BLaER1 (cell line): ENCODE measurements at regions not wholly inside any gene's neighbourhood (a gene's known extent, or its start where the extent isn't known, plus 50 kb on each side); places are given as distances from the start of the nearest gene placed in this dataset.

ENCODE experiments used
- H3K27ac ChIP-seq: shearing (Covaris generic); formaldehyde crosslinking; 2 replicates; pipeline ENCODE4 v1.8.1; 2022
- H3K27me3 ChIP-seq: shearing (Covaris generic); formaldehyde crosslinking; 2 replicates; pipeline ENCODE4 v1.8.1; 2022
- H3K36me3 ChIP-seq: shearing (Covaris generic); formaldehyde crosslinking; 2 replicates; pipeline ENCODE4 v1.8.1; 2022
- H3K4me1 ChIP-seq: shearing (Covaris generic); formaldehyde crosslinking; 2 replicates; pipeline ENCODE4 v1.8.1; 2022
- H3K4me2 ChIP-seq: shearing (Covaris generic); formaldehyde crosslinking; 2 replicates; pipeline ENCODE4 v1.8.1; 2022
- H3K4me3 ChIP-seq: shearing (Covaris generic); formaldehyde crosslinking; 2 replicates; pipeline ENCODE4 v1.8.1; 2022
- H3K9ac ChIP-seq: shearing (Covaris generic); formaldehyde crosslinking; 2 replicates; pipeline ENCODE4 v1.8.1; 2022
- H3K9me3 ChIP-seq: shearing (Covaris generic); formaldehyde crosslinking; 2 replicates; pipeline ENCODE4 v1.8.1; 2022
- H4K20me1 ChIP-seq: shearing (Covaris generic); formaldehyde crosslinking; 2 replicates; pipeline ENCODE4 v1.8.1; 2022
- Cebpa-rat ChIP-seq: shearing (Covaris generic); IDR thresholded peaks from 2 replicates; pipeline ENCODE4 v1.8.1; 2022

- Histone ChIP-seq H3K4me3 (no peak overlapping the region), H3K9me3 (no peaks in the 10 kb centered on the region), H3K27ac (no peak overlapping the region), H4K20me1 (peaks cover 18% of the 10 kb centered on the region), H3K27me3 (peaks cover 15% of the 10 kb centered on the region; the same call in 1 of the 2 replicates), H3K36me3 (no peaks in the 10 kb centered on the region), H3K4me2 (no peak overlapping the region), H3K4me1 (peaks cover 49% of the 10 kb centered on the region), H3K9ac (no peak overlapping the region)
- no peak for TF ChIP-seq Cebpa-rat
Measured at GRCh38 chr5:138659121-138659520, 83.9 kb upstream of the HSPA9 start.

- Histone ChIP-seq H4K20me1 (peaks cover 21% of the 10 kb centered on the region), H3K9ac (no peak overlapping the region), H3K4me1 (peaks cover 49% of the 10 kb centered on the region), H3K4me2 (no peak overlapping the region), H3K9me3 (no peaks in the 10 kb centered on the region), H3K36me3 (no peaks in the 10 kb centered on the region), H3K4me3 (no peak overlapping the region), H3K27ac (no peak overlapping the region), H3K27me3 (peaks cover 15% of the 10 kb centered on the region; the same call in 1 of the 2 replicates)
- no peak for TF ChIP-seq Cebpa-rat
Measured at GRCh38 chr5:138658676-138659075, 83.5 kb upstream of the HSPA9 start.

- Histone ChIP-seq H3K9me3 (no peaks in the 10 kb centered on the region), H3K4me2 (peak overlapping the region; percentile 33; the same call in 1 of the 2 replicates), H3K4me1 (peaks cover 40% of the 10 kb centered on the region), H4K20me1 (peaks cover 21% of the 10 kb centered on the region), H3K4me3 (no peak overlapping the region), H3K27ac (no peak overlapping the region), H3K9ac (no peak overlapping the region), H3K36me3 (no peaks in the 10 kb centered on the region), H3K27me3 (peaks cover 23% of the 10 kb centered on the region)
- no peak for TF ChIP-seq Cebpa-rat
Measured at GRCh38 chr5:138657360-138657759, 82.2 kb upstream of the HSPA9 start.

- Histone ChIP-seq H3K9ac (no peak overlapping the region), H3K27ac (no peak overlapping the region), H4K20me1 (peaks cover 21% of the 10 kb centered on the region), H3K27me3 (peaks cover 23% of the 10 kb centered on the region), H3K9me3 (no peaks in the 10 kb centered on the region), H3K4me3 (no peak overlapping the region), H3K4me1 (peaks cover 36% of the 10 kb centered on the region), H3K36me3 (no peaks in the 10 kb centered on the region), H3K4me2 (peak overlapping the region; percentile 33; the same call in 1 of the 2 replicates)
- no peak for TF ChIP-seq Cebpa-rat
Measured at GRCh38 chr5:138656916-138657315, 81.7 kb upstream of the HSPA9 start.

GRCh38 chr5:138655530-138656190 lies 80.5 kb upstream of the HSPA9 start:
- Histone ChIP-seq H3K27me3 (peaks cover 23% of the 10 kb centered on the region), H3K9ac (no peak overlapping the region), H3K36me3 (no peaks in the 10 kb centered on the region), H3K9me3 (no peaks in the 10 kb centered on the region), H3K27ac (no peak overlapping the region), H4K20me1 (peaks cover 24% of the 10 kb centered on the region), H3K4me3 (no peak overlapping the region), H3K4me1 (peaks cover 44% of the 10 kb centered on the region), H3K4me2 (0 out of 2 replicates have a peak overlapping the region, but pooled peaks have one; percentile 67)
- TF ChIP-seq Cebpa-rat, result no peak

- no peak for TF ChIP-seq Cebpa-rat
- H3K4me2 ChIP-seq, result peak overlapping the region; percentile 67
- H3K36me3 ChIP-seq, result no peaks in the 10 kb centered on the region
- H4K20me1 ChIP-seq, result peaks cover 29% of the 10 kb centered on the region
- peaks cover 23% of the 10 kb centered on the region for H3K27me3 ChIP-seq
- no peak overlapping the region for H3K4me3 ChIP-seq
- H3K9me3 ChIP-seq, result no peaks in the 10 kb centered on the region
- H3K4me1 ChIP-seq, result peaks cover 57% of the 10 kb centered on the region
- H3K9ac ChIP-seq, result no peak overlapping the region
- H3K27ac ChIP-seq, result no peak overlapping the region
Measured at GRCh38 chr5:138654281-138654867, 79.2 kb upstream of the HSPA9 start.

- Histone ChIP-seq H3K27me3 (peaks cover 23% of the 10 kb centered on the region), H3K9ac (no peak overlapping the region), H4K20me1 (peaks cover 37% of the 10 kb centered on the region), H3K36me3 (no peaks in the 10 kb centered on the region), H3K4me3 (no peak overlapping the region), H3K4me1 (peaks cover 58% of the 10 kb centered on the region), H3K9me3 (no peaks in the 10 kb centered on the region), H3K4me2 (peak overlapping the region; percentile 67), H3K27ac (no peak overlapping the region)
- TF ChIP-seq Cebpa-rat, result no peak
Measured at GRCh38 chr5:138653502-138653901, 78.3 kb upstream of the HSPA9 start.

GRCh38 chr5:138651767-138652117 lies 76.5 kb upstream of the HSPA9 start:
- Histone ChIP-seq H3K4me3 (no peak overlapping the region), H3K9me3 (no peaks in the 10 kb centered on the region), H3K9ac (no peak overlapping the region), H3K36me3 (no peaks in the 10 kb centered on the region), H3K4me1 (peaks cover 51% of the 10 kb centered on the region), H4K20me1 (peaks cover 38% of the 10 kb centered on the region), H3K4me2 (peak overlapping the region; percentile 86; the same call in 1 of the 2 replicates), H3K27me3 (peaks cover 18% of the 10 kb centered on the region), H3K27ac (no peak overlapping the region)
- no peak for TF ChIP-seq Cebpa-rat

GRCh38 chr5:138651058-138651766 lies 76.0 kb upstream of the HSPA9 start:
- TF ChIP-seq Cebpa-rat, result no peak
- Histone ChIP-seq H3K4me1 (peaks cover 56% of the 10 kb centered on the region), H3K9ac (no peak overlapping the region), H3K9me3 (no peaks in the 10 kb centered on the region), H3K4me2 (peak overlapping the region; percentile 86), H4K20me1 (peaks cover 38% of the 10 kb centered on the region), H3K36me3 (no peaks in the 10 kb centered on the region), H3K4me3 (no peak overlapping the region), H3K27me3 (peaks cover 18% of the 10 kb centered on the region), H3K27ac (no peak overlapping the region)

- H3K27ac ChIP-seq, result no peak overlapping the region
- peaks cover 31% of the 10 kb centered on the region for H4K20me1 ChIP-seq
- no peak overlapping the region for H3K4me3 ChIP-seq
- H3K9me3 ChIP-seq, result no peaks in the 10 kb centered on the region
- H3K9ac ChIP-seq, result no peak overlapping the region
- peak overlapping the region; percentile 86 for H3K4me2 ChIP-seq
- peaks cover 56% of the 10 kb centered on the region for H3K4me1 ChIP-seq
- H3K36me3 ChIP-seq, result no peaks in the 10 kb centered on the region
- H3K27me3 ChIP-seq, result peaks cover 10% of the 10 kb centered on the region
- no peak for TF ChIP-seq Cebpa-rat
Measured at GRCh38 chr5:138650196-138650595, 75.0 kb upstream of the HSPA9 start.
